ENCODE measurements at regions not wholly inside any gene's neighbourhood (a gene's known extent, or its start where the extent isn't known, plus 50 kb on each side); places are given as distances from the start of the nearest gene placed in this dataset.
A peak's percentile ranks its signal among the peaks of the same experiment; 100 is the strongest.

DNA sequence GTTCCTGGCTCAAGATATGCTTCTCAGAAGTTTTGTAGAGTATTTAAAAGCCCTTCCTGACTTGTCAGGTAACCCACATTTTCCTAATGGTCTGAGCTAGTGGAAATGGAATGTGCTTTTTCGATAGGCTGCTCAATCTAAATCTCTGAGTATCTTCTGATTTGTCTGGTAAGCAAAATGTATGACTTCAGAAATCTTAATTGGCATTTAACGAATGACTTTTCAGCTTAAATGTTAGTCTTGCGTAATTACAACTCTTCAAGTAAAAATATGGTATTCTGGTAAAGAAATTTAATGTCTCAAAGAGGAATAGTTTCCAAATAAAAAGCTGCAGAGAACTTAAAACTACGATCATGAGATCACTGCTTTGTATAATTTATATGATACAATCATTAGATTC lies 379.1 kb downstream of the ANKRD50 start:
- no peaks in the 10 kb centered on the region for H3K36me3 ChIP-seq
- TF ChIP-seq, protein P1, sequence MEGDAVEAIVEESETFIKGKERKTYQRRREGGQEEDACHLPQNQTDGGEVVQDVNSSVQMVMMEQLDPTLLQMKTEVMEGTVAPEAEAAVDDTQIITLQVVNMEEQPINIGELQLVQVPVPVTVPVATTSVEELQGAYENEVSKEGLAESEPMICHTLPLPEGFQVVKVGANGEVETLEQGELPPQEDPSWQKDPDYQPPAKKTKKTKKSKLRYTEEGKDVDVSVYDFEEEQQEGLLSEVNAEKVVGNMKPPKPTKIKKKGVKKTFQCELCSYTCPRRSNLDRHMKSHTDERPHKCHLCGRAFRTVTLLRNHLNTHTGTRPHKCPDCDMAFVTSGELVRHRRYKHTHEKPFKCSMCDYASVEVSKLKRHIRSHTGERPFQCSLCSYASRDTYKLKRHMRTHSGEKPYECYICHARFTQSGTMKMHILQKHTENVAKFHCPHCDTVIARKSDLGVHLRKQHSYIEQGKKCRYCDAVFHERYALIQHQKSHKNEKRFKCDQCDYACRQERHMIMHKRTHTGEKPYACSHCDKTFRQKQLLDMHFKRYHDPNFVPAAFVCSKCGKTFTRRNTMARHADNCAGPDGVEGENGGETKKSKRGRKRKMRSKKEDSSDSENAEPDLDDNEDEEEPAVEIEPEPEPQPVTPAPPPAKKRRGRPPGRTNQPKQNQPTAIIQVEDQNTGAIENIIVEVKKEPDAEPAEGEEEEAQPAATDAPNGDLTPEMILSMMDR (IDR thresholded peaks at IDR 0.05; ENCODE audit: low read depth, low read length), result no peak
- H3K4me3 ChIP-seq (ENCODE audit: low read depth, low read length), result no peak overlapping the region
- H3K9me3 ChIP-seq (ENCODE audit: severe bottlenecking), result no peaks in the 10 kb centered on the region
- DNase-seq, result no peak
- no peaks in the 10 kb centered on the region for H3K27me3 ChIP-seq (ENCODE audit: insufficient read depth, low read depth, severe bottlenecking)
- no peak overlapping the region for H3K27ac ChIP-seq

DNA sequence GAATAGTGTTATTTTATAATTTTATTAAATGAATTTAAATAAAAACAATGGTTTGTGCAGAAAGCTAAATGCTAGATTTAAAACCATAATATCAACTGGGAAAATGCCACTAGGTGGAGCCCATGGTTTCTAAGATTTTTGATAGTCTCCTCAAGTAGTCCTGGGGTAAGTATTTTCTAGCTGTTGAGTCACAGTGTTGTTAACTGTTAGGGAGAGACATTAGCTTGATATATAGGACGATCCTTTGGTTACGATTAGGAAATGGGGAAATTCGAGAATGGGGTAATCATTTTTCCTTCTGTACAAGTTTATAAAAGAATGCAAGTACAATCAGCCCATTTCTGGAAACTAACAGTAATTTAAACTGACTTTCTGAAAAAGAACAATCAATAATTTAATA lies 378.4 kb downstream of the ANKRD50 start:
- no peaks in the 10 kb centered on the region for H3K27me3 ChIP-seq (ENCODE audit: insufficient read depth, low read depth, severe bottlenecking)
- no peaks in the 10 kb centered on the region for H3K9me3 ChIP-seq (ENCODE audit: severe bottlenecking)
- H3K36me3 ChIP-seq, result no peaks in the 10 kb centered on the region
- H3K4me3 ChIP-seq (ENCODE audit: low read depth, low read length), result no peak overlapping the region
- H3K27ac ChIP-seq, result no peak overlapping the region
- TF ChIP-seq, protein P1 (IDR thresholded peaks at IDR 0.05; ENCODE audit: low read depth, low read length), result peak; percentile 33; the same call in 1 of the 2 replicates
- DNase-seq, result peak; percentile 46

DNA sequence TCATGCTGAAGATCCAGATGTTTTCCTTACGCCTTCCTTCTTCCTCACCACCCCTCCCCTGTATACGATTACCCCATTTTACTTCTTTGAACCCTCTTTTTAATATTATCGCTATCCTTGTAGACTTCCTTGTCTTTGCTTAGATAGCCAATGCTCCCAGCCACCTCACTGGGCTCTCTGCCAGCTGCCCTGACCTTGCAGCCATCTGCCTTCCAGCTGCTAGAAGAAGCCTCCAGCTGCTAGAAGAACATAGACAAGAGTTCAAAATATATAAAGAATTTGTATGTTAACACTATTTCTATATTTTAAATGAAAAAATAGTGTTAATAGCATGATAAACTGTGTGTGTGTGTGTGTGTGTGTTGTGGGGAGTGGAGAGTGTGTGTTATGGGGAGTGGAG lies 374.7 kb downstream of the ANKRD50 start:
- TF ChIP-seq, protein P1 (IDR thresholded peaks at IDR 0.05; ENCODE audit: low read depth, low read length), result no peak
- no peaks in the 10 kb centered on the region for H3K36me3 ChIP-seq
- no peak overlapping the region for H3K4me3 ChIP-seq (ENCODE audit: low read depth, low read length)
- DNase-seq, result no peak
- no peak overlapping the region for H3K27ac ChIP-seq
- no peaks in the 10 kb centered on the region for H3K27me3 ChIP-seq (ENCODE audit: insufficient read depth, low read depth, severe bottlenecking)
- no peaks in the 10 kb centered on the region for H3K9me3 ChIP-seq (ENCODE audit: severe bottlenecking)

DNA sequence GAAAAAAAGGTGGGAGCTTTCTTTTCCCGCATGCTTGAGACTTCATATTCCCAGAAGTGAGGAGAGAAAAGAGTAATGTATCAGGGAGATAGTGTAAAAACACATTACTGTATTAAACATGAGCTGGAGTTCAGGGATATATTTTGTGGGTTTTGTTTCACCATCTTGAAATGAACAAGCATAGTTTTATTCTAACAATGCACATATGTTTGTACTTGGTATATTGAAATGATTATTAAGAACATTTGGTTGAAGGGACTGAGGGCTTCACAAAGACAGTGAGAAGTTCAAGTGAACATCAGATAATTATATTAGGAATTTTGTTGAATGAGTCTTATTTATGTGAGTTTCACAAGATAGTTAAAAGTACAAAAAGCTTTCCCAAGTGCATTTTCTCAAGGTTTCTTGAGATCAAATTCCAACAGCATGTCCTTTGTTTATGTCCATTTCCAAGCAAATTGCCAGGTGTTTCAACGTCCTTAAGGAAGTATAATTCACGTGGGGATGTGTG lies 368.8 kb downstream of the ANKRD50 start:
- Histone ChIP-seq H3K27me3 (ENCODE audit: insufficient read depth, low read depth, severe bottlenecking) (no peaks in the 10 kb centered on the region), H3K9me3 (ENCODE audit: severe bottlenecking) (no peaks in the 10 kb centered on the region), H3K27ac (no peak overlapping the region), H3K4me3 (ENCODE audit: low read depth, low read length) (no peak overlapping the region), H3K36me3 (no peaks in the 10 kb centered on the region)
- no peak for DNase-seq
- TF ChIP-seq, protein P1 (IDR thresholded peaks at IDR 0.05; ENCODE audit: low read depth, low read length), result no peak

- no peaks in the 10 kb centered on the region for H3K27me3 ChIP-seq (ENCODE audit: insufficient read depth, low read depth, severe bottlenecking)
Measured at GRCh38 chr4:124372916-124373315, 339.6 kb downstream of the ANKRD50 start.

More at GRCh38 chr4:124372916-124373315, 339.6 kb downstream of the ANKRD50 start:
- H3K9me3 ChIP-seq (ENCODE audit: severe bottlenecking), result no peaks in the 10 kb centered on the region
- no peak overlapping the region for H3K4me3 ChIP-seq (ENCODE audit: low read depth, low read length)
- TF ChIP-seq, protein P1 (IDR thresholded peaks at IDR 0.05; ENCODE audit: low read depth, low read length), result no peak
- H3K27ac ChIP-seq, result no peak overlapping the region
- no peak for DNase-seq
- H3K36me3 ChIP-seq, result no peaks in the 10 kb centered on the region
